GM18909 (cell line): ENCODE measurements at regions not wholly inside any gene's neighbourhood (a gene's known extent, or its start where the extent isn't known, plus 50 kb on each side); places are given as distances from the start of the nearest gene placed in this dataset.
A peak's percentile ranks its signal among the peaks of the same experiment; 100 is the strongest.

ENCODE experiments used
- ATAC-seq: cut with Tn5 transposase; IDR thresholded peaks from one replicate; pipeline ENCODE4 v1.9.1; 2021; ENCODE audit warnings: mild to moderate bottlenecking; ENCODE audit not compliant: unreplicated experiment, poor library complexity

DNA sequence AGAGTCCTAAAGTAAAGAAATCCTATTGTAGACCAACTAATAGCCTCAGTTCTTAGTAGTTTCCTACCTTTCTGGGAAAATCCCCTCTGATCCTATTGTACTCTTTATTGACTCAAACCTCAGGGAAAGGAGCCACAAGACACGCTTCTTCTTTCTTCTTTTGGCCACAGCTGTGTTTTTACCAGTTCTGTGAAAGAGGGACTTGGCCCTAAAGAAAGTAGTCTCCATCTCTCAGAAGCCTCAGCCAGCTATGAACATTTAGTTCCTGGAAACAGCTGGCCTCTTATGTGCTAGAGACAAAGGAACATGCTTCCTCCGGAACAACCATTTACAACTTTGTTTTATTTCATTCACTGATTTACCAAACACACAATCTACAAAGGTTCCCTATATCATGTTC, 66.1 kb upstream of the ARID2 start:
- no peak for ATAC-seq

DNA sequence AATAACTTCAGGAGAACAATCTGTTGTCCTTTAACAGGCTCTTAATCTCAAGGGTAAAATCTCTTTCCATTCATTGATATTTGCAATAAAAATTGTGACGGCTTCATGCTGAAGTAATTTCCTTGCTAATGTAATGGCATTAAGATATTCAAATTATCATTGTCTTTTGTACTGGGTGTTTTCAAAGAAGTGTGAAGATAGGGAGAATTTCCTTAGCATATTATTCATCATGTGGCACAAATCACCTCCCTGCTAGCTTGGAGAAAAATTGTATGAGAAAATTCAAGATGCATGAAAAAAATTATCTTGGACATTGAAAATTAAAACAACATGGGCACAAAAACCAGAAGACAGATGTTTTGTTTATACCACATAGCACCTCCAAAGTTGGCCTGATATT, 63.6 kb upstream of the ARID2 start:
- ATAC-seq: no peak

DNA sequence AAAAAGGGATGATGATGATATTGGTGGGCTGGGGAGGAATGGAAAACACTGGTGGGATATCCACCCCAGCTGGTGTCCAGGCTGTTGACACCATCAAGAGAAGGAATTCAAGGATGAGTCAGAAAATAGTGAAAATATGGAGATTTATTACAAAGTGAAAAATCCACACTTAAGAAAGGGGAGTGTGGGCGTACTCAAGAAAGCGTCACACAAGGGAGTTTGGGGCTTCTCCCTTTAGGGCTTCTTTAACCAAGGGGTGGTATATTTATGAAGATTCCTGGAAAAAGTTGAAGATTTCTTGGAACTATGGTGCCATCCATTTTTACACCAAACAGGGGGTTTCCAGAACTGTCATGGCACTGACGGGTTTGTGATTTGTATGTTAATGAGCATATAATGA, 63.1 kb upstream of the ARID2 start:
- ATAC-seq: no peak

DNA sequence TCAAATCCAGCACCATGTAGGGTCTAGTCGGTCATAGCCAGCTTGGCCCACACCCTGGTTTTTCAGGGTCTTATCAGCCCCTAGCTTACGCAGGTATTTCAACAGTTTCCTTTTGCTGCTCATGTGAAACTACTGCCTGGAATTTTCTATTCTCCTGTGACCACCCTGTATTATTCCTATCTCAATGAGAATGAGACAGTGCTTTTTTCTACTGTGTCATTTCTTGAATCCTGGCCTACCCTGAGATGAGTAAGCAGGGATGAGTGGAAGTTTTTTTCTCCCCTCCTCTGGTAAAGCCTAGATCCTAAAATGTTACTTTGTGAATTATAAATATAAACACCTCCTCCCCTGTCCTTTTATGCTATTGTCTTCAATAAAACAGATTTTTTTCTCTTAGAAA, 62.7 kb upstream of the ARID2 start:
- ATAC-seq: no peak

DNA sequence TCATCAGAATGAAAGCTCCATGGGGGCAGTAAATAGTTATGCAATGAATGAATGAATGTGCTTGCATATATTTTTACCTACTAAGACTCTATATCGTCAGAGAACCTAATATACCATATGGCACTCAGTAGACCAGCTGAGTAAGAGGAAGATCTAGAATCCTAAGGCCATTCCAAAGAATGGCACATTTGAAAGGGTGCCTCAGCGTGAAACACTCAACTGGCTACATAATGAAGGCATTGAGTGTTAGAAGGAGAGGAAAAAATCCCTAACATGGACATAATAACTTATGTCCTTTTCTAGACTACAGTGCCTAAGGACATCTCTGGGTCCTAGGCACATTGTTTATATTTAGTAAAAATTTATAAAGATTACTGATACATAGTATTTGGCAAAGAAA, 61.7 kb upstream of the ARID2 start:
- no peak for ATAC-seq

DNA sequence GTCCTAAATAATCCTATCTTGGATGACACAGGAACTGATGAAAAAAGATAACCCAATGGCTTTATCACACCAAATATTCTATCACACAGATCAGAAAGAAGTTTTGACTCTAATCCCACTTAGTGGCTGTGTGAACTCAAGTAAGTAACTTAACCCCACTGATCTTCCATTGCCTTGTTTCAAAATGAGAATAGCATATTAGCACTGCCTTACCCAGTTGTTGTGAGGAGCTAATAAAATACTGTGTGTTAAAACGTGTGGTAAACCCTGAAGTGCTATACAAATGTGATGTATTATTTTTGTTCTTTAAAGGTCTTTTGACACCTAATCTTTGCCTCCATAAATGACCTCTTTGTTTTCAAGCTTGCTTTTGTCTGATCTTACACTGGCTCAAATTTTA, 60.9 kb upstream of the ARID2 start:
- peak; percentile 13 for ATAC-seq

DNA sequence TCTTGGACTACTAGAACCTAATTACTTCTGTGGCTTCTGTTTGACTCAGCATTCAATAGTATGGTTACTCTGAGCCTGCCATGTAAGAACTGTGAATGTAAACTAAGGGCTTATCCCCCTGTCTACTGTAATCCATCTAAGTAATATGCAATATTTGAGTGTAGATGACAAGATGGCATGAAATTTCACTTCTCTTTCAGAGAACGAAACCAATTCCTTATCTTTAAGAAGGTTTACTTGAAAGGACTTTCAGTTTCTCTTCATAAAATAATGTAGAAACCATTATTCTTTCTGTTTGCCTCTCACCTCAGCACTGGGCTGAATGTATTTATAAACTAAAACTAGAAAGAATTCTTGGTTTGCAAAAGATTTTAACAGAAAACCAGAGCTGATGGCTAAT, 60.4 kb upstream of the ARID2 start:
- ATAC-seq: peak; percentile 87

DNA sequence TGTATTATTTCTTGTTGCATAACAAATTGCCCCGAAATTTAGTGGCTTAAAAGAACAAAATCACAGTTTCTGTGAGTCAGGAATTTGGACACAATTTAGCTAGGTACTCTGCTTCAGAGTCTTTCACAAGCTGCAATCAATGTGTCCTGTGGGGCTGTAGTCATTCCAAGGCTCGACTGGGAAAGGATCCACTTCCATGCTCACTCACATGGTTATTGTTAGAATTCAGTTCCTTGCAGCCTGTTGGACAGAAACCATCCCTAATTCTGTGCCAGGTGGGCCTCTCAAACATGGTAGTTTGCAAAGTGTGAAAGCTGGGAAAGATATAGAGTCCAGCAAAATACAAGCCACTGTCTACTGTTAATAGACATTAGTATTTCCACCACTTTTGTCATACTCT, 59.7 kb upstream of the ARID2 start:
- no peak for ATAC-seq

DNA sequence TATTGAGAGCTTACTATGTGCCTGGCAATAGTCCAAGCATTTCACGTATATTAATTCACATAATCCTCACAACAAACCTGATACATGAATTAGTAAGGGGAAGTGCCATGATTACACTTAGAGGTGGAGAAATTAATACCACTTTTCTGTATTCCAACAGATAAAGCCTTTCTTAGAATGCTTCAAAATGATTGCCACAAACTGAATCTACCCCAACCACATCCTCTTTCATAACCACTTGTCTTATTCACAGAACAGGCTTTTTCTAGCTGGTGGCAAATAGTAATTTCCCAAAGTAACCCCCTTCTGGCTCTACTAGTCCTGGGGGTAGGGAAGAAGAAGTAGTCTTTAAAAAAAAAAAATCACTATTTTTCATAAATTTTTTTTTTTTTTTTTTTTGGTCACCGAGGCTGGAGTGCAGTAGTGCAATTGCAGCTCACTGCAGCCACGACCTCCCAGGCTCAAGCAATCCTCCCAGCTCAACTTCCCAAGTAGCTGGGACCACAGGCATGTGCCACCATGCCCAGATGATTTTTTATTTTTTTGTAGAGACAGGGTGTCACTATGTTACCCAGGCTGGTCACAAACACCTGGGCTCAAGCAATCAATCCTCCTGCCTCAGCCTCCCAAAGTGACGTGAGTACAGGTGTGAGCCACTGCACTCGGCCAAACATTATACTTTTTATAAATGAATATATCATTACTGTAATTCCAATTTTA, 59.0 kb upstream of the ARID2 start:
- peak; percentile 58 for ATAC-seq

DNA sequence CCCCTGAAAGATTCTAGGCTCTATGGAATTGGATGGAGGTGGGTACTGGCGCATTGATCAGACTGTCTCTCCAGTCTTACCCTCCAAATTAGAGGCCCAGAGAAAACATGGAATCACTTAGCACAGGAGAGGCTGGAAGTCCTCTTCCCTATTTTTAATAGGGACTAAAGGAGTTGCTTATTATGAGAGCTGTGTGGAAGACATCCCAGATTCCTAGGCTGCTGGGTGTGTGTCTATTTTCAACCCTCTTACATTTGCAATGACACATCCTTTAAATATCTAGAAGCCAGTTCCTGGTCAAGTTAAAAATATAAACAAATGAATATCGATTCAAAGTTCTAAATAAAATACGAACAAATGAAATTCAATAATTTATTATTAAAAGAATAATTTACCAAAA, 58.3 kb upstream of the ARID2 start:
- no peak for ATAC-seq

DNA sequence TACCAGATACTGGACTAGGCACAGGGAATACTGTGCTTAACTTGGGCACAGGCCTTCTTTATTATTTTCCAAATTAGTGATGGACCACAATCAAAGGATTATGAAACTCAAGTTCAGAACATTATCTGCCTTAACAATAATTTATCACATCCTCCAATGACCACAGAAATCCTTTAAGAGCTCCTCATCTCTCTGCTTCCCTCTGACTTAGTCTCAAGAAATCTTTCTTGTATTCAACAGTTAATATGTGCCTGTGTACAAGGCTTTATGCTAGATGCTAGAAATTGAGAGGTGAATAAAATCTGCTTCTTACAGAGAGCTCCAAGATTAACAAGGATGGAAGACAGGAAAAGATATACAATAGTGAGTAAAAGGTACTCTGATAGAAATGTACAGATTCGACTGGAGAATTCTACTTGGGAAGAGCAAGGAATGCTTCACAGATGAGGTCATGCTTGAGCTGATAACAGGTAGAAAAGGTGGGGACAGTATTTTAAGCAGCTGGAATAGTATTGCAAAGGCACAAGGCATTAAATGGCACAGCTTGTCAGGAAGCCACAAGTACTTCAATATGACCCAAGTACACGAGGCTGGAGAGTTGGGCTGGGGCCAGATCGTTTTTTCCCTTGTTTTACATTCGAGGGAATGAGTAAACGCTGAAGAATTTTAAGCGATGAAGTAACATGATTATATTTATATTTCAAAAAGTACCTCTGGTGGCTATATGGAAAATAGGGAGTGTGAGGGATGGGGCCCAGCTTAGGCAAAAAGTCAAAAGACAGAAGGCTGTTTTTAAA, 55.1 kb upstream of the ARID2 start:
- ATAC-seq: no peak

DNA sequence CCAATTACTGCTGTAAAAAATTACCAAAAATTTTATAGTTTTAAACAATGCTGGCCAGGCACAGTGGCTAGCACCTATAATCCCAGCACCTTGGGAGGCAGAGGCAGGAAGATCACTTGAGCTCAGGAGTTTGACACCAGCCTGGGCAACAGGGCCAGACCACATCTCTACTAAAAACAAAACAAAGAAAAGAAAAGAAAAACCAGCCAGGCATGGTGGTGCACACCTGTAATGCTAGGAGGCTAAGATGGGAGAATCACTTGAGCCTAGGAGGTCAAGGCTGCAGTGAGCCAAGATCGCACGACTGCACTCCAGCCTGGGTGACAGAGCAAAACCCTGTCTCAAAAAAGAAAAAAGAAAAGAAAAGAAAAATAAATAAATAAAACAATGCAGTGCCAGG, 54.0 kb upstream of the ARID2 start:
- no peak for ATAC-seq
